GM12872 (cell line): ENCODE measurements at regions not wholly inside any gene's neighbourhood (a gene's known extent, or its start where the extent isn't known, plus 50 kb on each side); places are given as distances from the start of the nearest gene placed in this dataset.

Source experiments
- CTCF ChIP-seq: IDR thresholded peaks from 3 replicates; pipeline ENCODE4 v1.5.1; 2011; ENCODE audit warnings: low read depth, mild to moderate bottlenecking, low read length, moderate library complexity; ENCODE audit not compliant: insufficient read depth

GRCh38 chr13:76198568-76199163 is 562.5 kb downstream of the LMO7 start:
- no peak for TF ChIP-seq CTCF

GRCh38 chr13:76189882-76190519 is 553.9 kb downstream of the LMO7 start:
- TF ChIP-seq CTCF: no peak

- no peak for TF ChIP-seq CTCF
These were observed 540.0 kb downstream of the LMO7 start for GRCh38 chr13:76175961-76176725.

- no peak for TF ChIP-seq CTCF
These were observed 532.5 kb downstream of the LMO7 start for GRCh38 chr13:76168661-76169060.

GRCh38 chr13:76164290-76164689 is 528.2 kb downstream of the LMO7 start:
- no peak for TF ChIP-seq CTCF

- TF ChIP-seq CTCF: no peak
These were observed 527.6 kb downstream of the LMO7 start for GRCh38 chr13:76163761-76164160.
